ENCODE measurements at regions not wholly inside any gene's neighbourhood (a gene's known extent, or its start where the extent isn't known, plus 50 kb on each side); places are given as distances from the start of the nearest gene placed in this dataset.

DNA sequence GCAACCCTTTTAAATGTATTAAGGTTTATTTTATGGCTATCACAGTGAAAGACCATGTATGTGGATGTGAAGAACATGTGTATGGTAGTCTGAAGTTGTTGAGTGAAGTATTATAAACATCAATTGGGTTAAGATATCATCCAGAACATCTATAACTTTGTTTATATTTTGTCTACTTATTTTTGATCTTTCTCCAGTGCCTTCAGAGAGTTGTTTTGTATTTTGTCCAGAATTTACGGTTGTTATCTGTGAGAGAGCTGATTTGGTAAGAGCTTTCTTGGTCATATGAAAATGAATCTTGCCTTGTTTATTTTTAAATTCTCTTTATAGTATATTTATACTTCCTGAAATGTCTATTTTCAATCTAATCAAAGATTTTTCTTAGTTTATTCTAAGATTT lies 573.7 kb upstream of the POU3F3 start:
- FAIRE-seq: no peak
- no peak for DNase-seq (ENCODE audit: insufficient read length, low spot score)

DNA sequence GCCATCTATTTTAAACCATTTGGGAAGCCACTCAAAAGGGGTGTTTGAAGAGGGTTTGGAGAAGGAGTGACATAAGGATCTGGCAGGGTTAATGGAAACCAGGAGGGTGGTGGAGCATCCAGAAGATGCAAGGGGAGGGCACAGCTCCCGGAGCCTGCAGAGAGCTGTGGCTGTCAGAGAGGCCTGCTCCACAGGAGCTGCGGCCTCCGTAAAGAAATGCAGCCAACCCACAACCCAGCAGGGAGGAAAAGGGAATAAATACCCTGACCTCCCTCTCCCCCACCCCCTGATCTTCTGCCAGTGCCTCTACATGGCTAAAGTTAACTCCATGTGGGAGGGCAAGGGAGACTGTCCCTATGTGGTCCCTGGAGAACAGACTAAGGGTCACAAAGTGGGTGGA lies 567.1 kb upstream of the POU3F3 start:
- FAIRE-seq: no peak
- DNase-seq (ENCODE audit: insufficient read length, low spot score): no peak

DNA sequence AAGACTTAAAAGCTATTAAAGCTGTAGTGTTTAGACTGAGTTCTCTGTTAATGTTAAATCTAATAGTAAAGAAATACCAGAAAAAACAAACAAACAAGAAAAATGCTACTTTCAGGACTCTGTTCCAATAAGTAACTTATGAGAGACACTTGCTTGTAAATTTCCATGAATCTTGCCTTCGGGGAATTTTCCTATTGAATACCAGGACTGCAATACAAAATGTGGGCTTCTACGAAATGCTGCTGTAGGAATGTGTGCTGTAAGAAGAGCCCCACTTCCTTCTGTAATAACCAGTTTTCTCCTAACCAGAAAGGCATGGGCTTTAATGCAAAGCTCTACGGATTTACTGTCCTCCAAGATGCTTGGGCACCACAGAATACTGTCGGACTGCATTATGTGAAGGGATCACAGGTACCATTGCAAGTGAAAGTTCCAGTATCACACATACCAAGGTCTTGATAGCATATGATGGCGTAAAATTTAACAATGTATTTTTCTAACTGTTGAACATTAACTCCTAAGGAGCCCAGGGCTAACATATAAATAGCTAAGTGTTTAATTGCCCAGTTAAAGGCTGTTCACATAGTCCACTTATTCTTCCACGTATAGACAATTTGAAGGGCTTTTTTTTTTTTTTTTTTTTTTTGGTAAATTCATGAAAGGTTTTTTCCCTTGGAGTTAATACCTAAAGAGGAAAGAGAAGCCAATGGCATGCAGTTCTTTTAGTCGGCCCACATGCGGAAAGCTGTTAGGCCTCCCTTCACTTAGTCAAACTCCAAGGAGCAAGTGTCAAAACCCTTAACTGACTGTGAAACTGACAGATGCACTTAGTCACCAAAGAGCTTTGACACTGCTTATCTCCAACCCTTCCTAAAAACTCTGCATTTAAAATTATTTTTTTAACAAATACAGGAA lies 564.0 kb upstream of the POU3F3 start:
- no peak for DNase-seq (ENCODE audit: insufficient read length, low spot score)
- FAIRE-seq: no peak

DNA sequence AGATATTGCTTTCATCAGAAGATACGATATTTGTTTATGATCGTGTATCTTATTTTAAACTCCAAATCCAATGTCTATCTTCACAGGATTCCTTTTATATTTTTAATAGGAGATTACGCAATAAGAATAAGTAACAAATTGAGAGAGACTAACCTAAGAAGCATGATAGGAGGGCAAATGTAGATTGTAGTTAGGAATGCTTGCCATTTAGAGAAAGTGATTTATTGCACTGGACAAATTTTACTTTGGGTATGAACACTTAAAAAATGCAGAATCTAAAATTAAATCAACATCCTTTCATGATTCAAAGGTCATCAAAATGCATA lies 563.4 kb upstream of the POU3F3 start:
- no peak for DNase-seq (ENCODE audit: insufficient read length, low spot score)
- FAIRE-seq: no peak

DNA sequence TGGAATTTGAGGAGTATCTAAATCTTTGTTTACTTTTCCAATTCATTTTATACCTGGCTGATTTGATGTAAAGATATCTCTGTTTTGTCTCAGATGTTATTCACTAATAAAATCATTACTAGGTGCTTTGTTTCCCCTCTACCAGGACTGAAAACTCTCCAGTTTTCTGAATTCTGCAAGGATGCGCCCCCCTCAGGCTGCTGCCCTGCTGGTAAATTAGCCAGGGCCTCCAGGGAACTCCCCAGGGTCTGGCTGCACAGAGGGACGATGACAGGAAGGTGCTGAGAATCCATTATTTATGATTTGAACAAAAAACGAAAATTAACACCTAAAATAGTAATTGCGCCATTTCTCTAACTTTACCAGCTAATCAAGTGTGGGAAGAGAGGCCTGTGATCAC lies 541.2 kb upstream of the POU3F3 start:
- FAIRE-seq (no peak), DNase-seq (ENCODE audit: insufficient read length, low spot score) (no peak)

DNA sequence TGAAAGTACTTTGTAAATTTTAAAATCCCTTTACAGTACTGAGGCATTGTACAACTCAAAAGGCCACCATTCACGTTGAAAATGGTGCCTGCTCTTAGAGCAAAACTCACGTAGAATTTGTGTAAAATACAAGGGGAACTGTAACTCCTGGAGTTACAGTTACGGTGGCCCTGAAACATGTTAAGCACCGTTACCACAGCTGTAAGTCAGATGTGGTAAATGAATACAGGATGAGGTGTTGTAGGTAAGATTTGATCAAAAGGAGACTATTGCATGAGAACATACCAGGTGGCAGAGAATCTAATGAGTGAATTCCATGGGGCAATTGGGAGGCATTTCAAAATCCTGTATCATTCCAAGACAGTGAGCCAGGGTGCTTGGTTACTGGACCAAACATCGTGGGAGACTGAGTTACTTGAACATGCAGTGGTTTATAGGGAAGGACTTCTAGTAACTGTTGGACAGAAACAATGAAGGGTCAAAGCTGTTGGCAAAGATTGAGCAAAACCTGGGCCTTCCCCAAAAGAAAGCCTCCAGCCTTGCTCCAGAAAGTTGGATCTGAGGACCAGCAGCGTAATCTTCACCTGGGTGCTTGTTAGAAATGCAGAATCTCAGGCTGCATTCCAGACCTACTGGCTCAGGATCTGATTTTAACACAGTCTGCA lies 535.8 kb upstream of the POU3F3 start:
- FAIRE-seq (no peak), DNase-seq (ENCODE audit: insufficient read length, low spot score) (no peak)

DNA sequence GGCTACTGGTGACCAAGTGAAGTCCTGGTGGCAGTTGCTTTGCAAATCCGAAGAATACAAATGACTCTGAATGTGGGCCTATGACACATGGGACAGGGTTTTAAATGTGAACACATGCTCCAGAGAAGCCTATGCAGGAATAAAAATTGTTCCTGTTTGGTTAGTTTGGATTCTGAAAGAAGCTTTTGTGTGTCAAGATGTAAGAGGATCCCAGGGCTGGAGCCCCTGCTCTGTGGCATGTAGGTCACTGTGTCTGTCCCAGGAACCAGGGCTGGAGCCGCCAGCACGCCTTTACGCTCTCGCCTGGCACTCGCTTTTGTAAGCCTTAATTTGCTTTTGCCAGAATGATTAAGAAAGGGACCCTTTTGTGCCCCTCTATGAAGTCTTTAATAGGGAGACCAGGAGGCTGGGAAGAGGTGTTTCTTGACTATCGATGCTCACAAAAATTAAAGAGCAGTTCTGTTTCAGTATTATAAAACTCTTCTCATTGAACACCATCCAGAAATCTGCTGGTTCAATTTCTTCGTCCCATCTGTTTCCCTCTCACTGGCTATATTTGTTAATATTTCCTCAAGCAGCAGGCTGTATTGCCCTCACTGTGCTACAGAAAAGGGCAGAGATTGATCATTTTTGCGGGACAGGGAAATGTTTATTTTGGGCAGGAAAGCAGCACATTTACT lies 532.7 kb upstream of the POU3F3 start:
- DNase-seq (ENCODE audit: insufficient read length, low spot score) (no peak), FAIRE-seq (no peak)

DNA sequence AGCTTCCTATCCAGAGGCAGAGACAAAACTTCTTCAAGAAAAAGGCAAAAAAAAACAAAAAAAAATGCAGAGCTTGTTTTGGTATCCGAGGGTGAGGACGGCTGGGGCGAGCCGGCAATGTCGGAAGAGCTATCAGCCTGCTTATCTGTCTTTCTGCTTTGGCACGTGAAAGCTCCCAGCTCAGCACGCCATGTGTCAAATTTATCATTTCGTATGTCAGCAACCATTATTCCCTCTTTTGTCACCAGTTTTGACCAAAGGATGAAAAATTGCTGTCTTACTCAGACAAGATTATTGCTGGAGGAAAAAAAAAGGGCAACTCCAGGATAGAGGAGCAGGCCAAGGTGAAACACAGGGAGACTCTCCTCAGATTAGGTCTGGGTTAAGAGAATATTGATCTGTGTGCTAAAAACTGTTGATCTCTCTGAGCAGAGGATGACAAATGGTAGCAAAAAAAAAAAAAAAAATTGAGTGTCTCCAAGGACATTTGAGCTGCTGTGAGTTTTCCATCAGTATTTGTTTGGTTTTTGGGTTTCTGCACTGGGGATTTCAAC lies 532.0 kb upstream of the POU3F3 start:
- FAIRE-seq: no peak
- DNase-seq (ENCODE audit: insufficient read length, low spot score): no peak

DNA sequence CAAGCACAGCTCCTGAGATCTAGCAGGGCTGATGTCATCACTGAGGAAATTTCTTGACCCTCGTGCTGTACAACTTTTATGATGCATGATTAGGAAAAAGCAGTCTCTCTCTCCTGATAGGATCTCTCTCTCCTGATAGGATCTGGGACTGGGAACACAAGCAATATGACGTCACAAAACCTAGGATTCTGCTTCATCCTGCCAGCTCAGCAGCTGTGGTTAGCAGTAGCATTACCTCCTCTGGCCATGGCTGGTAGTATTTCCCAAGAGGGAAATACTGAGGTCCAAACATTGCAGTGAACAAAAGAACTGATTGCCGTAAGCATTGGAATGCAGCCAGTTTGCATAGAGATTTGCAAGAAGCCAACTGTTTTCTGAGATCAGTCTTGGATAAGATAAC lies 521.2 kb upstream of the POU3F3 start:
- DNase-seq (ENCODE audit: insufficient read length, low spot score): no peak
- FAIRE-seq: no peak

DNA sequence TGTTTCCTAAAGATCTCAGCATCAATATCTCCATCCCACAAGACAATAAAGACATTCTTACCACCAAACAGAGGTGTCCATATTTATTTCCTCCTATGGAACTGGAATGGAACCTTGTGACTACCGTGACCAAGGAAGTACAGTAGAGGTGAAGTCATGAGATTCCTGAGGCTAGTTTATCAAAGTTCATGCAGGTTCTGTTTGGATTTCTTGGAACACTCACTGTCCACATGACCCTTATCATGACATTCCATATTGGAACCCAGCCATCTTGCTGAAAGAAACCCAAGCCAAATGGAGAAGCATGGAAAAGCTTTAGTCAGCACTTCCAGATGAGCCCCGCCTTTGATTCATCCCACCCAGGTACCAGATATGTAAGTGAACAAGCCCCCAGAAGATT lies 516.0 kb upstream of the POU3F3 start:
- DNase-seq (ENCODE audit: insufficient read length, low spot score) (no peak), FAIRE-seq (no peak)

DNA sequence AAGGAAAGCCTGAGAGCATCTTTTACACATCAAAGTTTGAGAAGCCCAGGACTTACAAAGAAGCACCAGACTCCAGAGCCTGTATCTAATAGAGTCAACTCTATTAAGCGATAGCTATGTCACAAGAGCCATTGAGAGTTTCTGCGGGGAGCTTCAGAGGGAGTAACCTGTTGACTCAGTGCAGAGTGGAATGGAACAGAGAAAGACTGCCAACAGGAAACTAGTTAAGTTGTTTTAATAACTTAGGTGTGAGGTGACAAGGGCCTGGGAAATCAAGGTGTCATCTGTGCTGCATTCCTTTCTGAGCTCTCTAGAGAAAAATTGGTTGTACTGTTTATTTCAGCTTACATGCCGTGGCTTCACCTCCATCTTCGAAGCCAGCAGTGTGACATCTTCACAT lies 513.8 kb upstream of the POU3F3 start:
- no peak for DNase-seq (ENCODE audit: insufficient read length, low spot score)
- FAIRE-seq: no peak

DNA sequence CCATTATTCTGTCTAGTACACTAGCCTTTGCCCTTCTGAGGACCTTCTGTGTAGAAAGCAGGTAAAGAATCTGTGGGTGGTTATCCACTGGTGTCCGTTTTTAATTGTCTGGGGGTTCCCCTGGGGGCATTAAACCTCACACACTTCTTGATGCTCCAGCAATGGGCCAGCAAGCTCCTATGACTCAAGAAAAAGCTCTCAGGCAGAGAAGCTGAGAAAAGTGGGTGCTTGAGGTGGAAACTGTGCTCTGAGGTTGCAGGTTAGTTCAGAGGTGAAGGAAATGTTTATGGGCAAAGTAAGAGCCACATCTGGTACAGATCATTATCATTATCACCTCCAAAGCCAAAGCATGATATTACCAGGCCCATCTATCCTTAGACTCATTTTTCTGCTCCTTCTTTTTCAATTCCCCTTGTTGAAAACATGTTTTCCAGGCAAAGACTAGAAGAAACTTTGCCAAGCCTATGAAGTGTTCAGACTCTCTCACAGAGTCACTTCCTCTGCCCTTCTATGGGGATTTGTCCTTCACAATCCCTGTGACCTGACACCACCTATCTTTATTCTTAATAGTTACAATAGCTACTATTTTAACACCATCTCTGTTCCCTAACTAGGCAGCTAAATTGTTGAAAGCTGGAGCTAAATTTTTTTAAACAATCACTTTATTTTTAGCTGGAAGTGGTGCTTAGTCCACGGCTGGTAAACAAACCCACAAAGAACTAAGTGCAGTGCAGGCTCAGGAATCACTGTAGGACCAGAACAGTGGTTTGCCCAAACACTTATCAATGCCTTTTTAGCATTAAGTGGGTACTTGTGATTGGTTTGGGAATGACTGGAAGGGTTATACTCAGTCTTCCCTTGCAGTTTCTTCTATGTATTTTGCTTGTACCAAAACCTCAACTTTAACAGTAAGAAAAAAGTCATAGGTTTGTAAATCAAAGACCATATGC lies 512.8 kb upstream of the POU3F3 start:
- DNase-seq (ENCODE audit: insufficient read length, low spot score) (no peak), FAIRE-seq (no peak)

DNA sequence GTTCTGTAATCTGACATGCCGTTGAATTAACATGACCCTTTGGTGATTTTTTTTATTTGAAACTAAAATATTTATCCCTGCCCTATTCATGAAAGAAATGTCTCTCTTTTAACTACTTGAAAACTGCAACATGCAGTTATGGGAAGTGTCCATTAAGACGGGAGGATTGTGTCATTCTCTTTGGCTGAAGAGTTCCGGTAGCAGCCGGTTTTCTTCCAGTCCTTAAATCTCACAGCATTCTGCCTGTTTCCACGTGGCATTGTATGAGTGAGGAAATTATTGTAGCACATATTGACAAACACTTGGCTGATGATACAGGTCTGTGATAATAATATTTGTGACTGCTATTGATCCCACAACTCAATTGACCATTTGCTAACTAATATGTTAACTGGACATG lies 509.6 kb upstream of the POU3F3 start:
- no peak for DNase-seq (ENCODE audit: insufficient read length, low spot score)
- FAIRE-seq: no peak

DNA sequence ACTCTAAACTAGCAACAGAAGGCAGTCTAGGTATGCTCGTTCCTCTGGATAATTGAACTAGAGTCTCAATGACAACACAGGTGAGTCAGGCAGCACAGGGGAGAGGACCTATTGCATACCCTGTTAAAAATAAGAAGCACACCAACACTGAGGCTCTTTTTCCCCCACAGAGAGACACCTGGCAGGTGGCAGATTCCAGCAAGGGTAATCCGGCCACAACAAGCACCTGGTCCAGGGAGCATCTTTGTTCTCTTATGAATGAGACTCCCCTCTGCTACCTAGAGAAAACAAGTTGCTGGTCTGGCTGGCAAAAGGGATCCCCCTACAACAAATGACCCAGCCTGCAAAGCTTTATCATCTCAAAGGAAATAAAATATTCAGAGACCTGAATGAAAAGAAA lies 508.9 kb upstream of the POU3F3 start:
- FAIRE-seq: no peak

DNA sequence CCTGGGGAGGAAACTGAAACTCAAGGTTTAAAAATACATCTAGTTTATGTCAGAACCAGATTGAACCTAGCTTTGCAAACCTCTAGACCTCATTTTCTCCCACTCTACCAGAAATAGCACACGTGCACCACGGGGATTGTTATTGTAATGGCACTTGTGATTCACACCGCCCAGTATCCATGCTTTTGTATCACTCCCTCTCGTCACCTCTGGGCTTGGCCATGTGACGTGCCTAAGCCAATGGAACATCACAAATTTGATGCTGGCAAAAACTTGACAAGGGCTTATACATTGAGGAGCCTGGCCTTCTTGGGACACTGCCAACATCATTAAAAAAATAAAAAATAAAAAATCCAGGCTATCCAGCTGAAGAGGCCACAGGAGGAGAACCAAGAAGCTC lies 495.8 kb upstream of the POU3F3 start:
- no peak for DNase-seq (ENCODE audit: insufficient read length, low spot score)
- FAIRE-seq: no peak

More for the DNA sequence above, 508.9 kb upstream of the POU3F3 start:
- DNase-seq (ENCODE audit: insufficient read length, low spot score): no peak

DNA sequence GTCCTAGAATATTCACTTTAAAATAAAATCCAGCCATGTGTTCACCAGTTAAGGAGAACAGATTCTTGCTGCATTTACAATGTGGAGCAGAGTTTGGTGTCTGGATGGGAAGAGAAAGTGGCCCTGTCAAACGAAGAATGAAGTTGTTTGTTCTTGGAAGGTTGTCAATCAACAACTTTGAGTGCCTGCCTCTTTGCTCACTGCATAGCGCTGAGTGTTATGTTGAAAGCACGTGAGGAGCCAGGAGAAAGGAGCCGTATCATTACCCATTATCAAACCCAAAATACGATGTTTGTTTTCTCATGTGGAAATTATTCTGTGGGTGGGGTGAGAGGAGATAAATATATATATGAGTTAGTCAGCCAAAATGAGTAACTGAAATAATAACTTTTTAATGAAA lies 492.5 kb upstream of the POU3F3 start:
- FAIRE-seq: no peak
- no peak for DNase-seq (ENCODE audit: insufficient read length, low spot score)

DNA sequence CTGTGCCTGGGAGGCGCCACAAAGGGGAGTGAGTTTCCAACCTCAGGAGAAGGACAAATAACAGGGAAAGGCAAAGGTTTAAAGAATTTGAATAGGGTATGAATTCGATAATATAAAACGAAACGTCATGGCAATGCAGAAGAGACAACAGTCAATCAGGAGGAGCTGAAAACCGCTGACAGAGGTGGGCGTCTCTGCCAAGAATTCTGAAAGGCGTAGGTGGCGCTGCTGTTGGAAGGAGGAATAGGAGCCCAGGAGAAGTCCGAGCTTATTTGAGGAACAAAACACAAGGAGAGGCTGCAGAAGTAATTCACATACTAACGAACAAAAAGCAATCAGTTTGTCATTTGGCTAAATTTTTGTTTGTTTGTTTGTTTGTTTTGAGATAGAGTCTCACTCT lies 485.8 kb upstream of the POU3F3 start:
- FAIRE-seq: no peak
- DNase-seq (ENCODE audit: insufficient read length, low spot score): no peak

DNA sequence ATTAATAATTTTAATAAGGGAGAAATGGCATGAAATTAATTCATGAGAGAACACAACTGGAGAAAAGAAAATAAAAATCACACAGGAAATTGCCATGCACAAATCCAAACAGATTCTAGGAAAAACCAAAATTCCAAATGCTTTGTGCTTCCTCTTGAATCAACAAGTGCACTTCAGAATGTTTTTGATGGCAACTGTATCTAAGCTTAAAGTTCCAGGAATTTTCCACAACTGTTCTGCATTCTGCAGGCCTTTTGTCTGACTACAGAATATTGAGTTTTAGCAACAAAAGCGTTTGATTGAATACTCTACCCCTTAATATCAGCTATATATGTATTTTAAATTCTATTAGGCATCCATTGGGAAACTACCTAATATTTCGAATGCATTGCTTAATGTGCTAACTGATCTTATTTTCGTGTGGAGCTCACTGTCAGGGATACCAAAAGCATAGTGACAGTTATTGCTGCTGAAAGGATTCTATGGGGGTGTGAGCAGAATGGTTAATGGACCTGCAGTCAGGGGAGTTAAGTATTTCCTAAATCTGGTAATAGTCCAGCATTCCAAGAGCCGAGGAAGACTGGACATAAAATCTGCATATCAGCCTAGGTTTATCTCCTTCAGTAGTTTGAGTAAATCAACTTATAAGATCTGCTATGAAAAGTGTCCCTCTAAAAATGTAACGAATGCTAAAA lies 482.7 kb upstream of the POU3F3 start:
- FAIRE-seq: no peak
- no peak for DNase-seq (ENCODE audit: insufficient read length, low spot score)

DNA sequence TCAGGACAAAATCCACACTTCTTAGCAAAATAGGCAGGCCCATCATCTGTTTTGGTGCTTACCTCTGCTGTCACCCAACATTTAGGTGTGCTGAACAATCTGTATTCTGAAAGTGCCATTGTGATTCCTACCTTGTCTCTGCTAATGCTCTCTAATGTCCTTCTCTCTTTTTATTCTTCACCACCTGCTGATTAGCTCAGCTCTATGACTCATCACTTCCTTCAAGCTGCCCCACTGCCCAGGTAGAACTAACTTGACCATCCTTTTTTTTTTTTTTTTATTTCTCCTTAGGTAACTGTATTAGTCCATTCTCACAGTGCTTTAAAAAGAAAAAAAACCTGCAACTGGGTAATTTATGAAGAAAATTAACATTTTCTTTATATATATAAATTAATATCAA lies 478.7 kb upstream of the POU3F3 start:
- DNase-seq (ENCODE audit: insufficient read length, low spot score) (no peak), FAIRE-seq (no peak)

DNA sequence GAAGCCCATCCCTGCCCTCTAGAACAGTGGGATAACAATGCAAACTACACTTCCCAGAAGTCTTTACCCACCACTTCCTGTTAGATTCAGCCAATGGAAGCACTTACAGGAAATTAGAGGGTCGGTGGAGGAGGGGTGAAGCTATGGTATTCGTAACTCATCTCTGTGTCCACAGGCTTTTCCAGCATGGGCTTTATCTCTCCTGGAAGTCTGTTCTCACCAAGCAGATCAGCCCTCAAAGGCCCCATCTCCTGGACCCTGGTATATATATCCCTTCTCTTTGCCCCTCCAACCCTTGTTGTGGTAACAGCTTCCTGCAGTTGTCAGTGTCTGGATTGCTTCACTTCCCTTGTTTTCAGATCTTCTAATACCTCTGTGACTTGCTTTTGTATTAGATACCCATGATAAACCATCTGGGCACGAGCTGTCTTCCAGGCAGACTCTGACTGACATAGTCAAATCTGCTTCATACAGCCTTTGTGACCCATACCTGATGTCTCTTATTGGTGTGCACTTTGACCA lies 475.0 kb upstream of the POU3F3 start:
- FAIRE-seq (no peak), DNase-seq (ENCODE audit: insufficient read length, low spot score) (no peak)

All from GM19239 (cell line).